Limb (tissue), 2 donors: ENCODE measurements at regions not wholly inside any gene's neighbourhood (a gene's known extent, or its start where the extent isn't known, plus 50 kb on each side); places are given as distances from the start of the nearest gene placed in this dataset.

Experiments used
- DNase-seq, 2 donors: peaks; one replicate each; pipeline ENCODE4 v3.0.0-alpha.2; 2016; ENCODE audit errors: extremely low spot score in 2 of 2

DNA sequence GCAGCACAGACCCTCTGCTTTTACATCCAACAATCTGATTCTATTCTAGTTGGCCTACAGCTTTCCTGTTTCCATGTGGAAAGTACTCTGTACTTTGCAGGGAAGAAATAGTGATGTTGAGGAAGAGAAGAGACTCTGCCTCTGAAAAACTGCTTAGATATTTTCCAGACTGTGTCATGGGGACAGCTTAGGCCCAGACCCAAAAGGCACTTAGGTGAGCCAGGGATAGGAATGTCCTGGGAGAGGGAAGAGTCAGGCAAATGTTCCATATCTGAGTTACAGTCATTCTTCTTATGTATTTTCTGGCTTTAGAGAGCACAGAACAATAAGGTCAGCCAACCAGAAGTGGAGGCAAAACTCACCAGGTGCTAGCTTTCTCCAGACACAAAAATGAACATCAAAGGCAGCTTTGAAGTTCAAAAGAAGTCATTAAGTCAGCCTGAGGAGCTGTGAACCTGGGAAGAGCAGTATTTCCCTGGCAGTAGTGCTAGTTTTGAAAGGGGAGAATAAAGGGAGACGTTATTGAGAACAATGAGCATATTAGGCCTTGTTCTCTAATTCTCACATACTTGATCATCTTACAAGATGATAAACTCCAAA is 199.7 kb upstream of the LMNTD1 start:
- DNase-seq, result no peak

DNA sequence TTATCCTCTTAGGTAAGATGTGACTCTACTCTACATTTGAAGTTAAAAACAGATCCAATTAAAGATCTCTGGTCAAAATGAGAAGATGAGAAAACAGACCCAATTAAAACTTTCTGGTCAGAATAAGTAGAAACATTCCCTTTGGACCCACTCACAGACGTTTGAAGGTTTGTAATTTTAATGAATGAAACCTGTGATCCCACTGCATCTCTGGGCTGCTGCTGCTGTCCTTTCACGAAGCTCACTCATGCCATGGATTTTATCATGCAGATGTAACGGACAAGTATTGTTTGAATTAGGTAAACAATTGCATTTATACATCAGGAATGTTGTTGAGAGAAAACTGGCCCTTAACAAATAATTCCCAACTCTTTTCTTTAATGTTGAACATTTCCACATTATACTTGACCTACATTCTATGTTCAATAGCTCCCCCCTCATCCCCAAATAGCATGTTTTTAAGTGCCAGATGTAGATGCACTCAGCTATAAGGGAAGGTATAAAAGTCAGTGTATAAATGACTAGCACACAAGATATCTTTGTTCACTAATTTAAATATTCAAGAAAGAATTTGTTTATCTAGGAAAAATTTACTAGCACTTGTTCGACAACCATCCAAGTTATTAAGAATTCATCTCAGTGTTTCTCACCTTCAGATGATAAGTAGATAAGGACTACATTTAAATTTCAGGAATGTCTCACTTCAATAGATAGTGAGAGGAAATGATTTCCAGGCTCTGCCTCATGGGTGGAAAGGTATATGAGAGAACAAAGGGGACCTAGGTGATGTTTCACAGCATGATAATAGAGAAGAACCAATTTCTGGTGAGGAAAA is 202.3 kb upstream of the LMNTD1 start:
- no peak for DNase-seq

DNA sequence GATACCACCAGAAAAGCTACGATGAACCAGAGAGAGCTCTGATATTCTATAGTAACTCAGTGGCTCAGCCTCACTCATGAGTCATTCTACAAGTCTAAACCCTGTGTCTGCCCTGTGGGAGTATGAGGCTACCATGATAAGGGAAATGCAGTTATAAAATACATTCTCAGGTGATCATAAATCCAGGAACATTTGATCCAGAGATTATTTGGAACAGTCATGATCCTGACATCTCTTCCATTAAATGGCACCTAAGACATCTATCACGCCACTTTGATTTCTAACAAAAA is 202.6 kb upstream of the RASSF8 start:
- DNase-seq, result no peak

DNA sequence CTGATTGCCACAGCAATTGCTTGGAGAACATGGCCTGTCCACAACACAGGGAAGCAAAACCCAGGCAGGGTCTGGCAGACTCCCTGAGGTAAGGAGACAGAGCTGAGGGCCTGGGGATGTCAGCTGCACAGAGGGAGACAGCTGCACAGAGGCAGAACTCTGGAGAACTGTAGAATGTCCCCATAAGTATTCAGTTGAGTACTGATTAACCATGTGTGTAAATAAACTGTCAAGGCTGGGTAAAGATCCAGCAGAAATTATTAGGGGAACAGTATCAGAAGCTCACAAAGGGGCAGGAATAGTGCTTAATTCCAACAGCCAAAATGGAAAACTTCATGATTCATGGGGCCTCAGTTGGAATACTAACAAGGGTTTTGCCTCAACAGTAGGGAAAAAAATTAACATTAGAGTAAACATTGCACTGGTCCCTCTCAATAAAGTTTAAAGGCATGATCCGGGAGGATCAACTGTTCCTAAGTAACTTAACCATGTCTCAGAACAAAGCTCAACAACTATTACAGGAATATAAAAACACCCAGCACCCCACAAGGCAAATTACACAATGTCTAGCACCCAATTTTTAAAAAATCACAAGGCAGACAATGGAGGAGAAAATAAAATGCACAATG is 201.3 kb upstream of the RASSF8 start:
- no peak for DNase-seq

DNA sequence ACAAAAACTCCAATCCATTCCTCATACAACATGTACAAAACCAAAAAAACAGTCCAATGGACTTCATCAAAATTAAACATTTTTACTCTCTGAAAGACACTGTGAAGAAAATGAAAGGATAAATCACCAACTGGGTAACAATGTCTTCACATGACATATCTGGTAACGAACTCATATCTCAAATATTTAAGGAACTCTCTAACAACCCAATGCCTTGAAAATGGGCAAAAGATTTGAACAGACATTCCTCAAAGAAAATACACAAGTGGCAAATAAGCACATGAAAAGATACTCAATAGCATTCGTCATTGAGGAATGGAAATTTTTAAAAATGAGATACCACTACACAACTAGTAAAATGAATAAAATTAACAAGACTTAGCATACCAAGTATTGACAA is 198.7 kb upstream of the RASSF8 start:
- no peak for DNase-seq

DNA sequence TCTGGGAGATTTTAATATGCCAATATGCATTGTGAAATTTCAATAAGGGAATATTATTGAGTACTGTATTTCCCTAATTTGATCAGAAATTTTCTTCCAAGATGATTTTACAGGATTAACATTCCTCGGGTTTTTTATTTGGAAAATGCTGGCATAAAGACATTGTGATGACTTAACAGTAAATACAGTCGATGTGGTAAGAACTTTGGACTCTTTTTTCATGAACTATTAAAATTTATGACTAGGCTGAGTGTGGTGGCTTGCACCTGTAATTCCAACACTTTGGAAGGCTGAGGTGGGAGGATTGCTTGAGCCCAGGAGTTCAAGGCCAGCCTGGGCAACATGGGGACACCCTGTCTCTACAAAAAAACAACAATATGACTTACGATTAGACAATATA is 197.1 kb upstream of the RASSF8 start:
- DNase-seq, result no peak

DNA sequence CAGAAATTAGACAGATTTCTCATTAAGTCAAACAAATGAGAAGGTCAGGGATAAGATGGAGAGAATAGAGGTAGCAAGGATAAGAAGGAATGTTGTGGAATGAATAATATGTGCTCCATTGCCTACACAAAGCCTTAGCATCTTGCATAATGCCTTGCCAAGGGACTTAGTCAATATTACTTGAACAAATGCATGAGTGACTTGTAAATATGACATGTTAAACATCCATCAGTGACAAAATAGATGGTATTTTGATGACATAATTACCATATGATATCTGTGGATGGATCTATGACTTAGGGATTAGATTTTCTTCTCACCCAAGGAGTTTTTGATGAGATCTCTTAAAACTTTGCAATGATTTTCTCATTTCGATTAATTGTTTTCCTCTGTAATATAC is 194.1 kb upstream of the RASSF8 start:
- no peak for DNase-seq

DNA sequence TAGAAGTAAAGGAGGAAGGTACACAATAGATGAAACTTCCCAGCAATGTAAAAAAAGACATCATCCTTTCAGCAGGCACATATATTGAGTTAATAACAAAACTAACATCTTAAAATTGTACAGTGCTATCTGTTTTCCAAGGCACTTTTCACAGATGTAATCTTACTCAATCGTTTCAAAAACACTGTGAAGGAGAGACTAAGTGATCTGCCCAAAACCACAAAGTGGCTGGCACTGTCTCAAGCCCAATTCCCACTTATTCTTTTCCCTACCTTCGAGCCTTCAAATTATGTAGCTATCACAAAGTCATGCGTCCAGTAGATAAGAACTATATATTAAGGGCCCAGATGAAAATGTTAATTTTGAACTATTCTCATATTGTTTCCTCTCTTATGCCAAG is 193.6 kb upstream of the RASSF8 start:
- DNase-seq, result no peak

DNA sequence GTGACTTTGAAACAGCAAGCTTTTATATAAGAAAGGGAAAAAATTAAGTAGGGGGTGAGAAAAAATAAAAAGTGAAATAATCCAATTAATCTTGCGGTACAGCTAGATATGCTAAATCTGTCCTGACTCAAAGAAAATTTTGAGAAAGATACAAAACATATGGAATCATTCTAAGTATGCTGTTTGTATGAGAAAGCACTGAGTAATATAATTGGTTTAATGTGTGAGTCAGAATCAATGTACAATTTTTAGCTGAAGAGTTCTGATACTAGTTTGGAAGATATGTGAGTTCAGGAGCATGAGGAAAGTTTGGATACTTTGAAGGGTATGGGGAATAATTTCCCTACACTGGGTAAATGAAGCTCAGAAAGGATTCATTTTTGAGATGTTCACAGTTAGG is 190.9 kb upstream of the RASSF8 start:
- no peak for DNase-seq

DNA sequence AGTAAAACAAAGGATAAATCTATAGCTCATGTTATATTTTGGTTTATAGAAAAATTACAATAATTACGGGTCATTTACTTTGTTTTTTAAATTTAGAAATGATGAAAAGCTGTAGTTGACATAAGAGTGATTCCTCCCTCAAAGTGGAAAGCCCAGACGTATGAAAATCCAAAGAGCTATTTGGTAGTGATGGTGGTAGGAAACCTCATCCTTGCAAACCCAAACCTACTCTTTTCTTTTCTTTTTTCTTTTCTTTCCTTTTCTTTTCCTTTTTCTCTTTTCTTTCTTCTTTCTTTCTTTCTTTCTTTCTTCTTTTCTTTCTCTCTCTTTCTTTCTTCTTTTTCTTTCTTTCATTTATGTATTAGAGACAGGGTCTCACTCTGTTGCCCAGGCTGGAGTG is 190.3 kb upstream of the RASSF8 start:
- no peak for DNase-seq

DNA sequence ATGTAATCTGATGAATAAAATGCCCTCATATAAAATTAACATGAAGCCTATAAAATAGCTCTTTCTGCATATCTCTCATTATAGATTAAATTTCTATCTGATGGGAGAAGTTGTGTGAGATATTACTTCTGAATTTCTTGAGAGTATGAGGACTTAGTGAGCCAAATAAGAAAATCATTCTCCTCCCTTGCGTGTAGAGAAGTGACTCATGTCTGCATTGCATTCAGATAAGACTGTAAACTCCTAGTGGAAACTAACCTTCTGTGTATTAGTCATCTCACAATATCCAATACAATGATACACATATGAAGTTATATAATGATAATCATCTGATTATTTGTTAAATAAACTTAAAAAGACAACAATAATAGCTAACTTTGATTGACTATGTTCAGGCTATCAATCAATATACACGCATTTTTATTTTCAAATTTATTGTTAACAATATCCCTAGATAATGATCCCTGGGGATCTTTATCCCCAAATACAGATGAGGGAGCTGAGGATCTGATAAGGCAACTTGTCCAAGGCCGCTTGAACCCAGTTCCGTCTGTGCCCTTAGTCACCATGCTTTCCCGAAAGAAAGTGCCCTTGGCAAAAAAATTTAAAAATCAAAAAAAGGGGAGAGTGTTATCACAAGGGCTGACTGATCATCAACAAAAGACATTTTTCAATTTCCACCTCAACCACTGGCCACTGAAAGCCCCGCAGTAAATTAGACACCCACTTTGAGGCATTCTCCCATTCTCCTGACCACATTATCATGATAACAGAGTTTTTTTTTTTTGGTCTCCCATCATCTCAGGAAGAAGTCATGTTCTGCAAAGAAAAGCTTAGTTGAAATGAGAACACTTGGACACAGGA is 189.2 kb upstream of the RASSF8 start:
- no peak for DNase-seq

DNA sequence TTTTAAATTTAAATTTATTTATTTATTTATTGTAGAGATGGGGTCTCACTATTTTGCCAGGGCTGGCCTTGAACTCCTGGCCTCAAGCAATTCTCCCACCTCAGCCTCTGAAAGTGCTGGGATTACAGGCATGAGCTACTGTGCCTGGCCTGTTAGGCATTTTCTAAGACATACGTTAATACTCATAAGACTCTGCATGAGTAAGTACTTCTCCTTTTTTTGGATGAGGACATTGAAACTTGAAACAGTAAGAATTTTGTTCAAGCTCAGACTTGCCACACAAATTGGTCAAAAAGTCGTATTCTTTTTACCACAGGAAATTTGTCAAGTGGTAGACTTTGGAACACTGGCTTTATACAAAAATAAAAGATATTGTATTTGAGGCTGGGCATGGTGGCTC is 187.4 kb upstream of the RASSF8 start:
- no peak for DNase-seq

DNA sequence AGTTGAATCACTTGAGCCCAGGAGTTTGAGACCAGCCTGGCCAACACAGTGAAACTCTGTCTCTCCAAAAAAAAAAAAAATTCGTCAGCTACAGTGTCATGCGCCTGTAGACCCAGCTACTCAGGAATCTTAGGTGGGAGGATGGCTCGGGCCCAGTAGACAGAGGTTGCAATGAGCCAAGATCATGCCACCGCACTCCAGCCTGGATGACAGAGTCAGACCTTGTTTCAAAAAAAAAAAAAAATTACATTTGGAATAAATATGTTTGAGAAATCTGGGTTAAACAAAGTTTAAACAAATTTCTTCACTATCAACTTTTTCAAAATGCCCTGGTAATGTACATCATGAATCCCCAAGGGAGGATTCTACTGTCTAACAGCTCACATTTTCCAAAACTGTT is 187.0 kb upstream of the RASSF8 start:
- no peak for DNase-seq

DNA sequence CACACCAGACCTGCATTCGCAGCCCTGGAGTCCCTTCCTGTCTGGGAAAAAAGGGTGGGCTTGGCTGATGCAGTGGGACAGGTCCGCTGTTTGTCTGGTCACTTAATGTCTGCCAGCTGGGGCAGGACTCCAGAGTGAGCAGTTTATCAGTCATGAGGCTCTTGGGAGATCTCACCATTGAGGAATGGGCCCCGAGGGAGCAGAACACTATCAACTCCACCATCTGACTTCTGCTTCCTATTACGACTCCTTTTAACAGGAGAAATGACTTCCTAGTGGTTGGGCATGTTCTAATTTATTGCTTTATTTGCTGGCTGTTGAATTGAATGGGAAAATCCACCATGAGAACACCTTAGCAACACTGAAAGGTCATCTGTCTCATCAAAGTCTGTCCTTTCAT is 182.5 kb upstream of the RASSF8 start:
- DNase-seq, result no peak

DNA sequence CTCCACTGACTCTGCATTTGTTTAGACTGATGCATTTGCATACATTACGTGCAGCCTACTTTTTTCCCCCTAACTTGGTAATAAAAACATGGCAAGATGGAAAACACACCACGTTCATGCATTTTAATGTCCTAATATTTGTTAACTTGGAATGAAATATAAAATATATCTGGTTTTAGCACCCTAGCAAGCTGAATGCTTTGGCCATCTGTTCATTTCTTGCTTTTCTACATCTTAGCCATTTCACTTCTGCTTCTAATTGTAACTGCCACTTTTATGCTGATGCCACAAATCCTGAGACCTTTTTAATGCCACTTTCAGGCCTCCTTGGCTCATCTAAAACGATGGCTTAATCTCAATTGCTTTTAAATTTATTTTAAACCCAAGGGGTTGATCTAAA is 177.7 kb upstream of the RASSF8 start:
- DNase-seq, result no peak

DNA sequence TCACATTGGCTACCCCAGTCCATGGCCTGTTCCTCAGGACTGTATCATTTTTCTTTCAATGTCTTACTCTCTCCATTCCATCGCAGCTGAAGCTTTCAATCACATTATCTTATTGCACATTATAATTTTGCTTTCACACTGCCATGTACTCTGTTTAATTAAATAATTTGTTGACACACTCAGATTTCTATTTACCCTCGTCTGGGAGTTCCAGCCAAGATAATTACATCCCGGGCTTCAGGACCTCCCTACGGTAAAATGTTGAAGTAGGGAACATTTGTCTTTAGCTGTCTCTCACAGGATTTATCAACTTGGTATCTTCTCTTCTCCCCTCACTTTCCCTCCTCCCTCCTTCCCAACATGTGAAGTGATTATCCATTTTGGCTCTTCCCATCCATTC is 177.2 kb upstream of the RASSF8 start:
- no peak for DNase-seq

DNA sequence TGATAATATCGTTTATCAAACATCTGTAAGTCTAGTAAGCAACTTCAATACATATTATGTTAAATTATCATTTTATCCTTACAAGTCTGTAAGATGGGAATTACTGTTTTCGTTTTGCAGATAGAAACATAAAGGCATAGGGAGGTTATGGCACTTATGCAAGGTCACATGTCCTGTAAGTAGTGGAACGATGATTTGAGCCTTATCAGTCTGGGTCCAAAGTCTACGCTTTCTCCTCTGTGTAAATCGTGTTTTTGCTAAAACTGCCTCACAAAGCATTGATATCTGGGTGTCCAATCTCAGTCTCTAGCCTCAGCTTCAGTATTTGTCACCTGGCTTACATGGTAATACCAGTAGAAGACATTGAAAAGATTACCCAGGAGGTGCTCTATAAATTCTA is 174.9 kb upstream of the RASSF8 start:
- no peak for DNase-seq

DNA sequence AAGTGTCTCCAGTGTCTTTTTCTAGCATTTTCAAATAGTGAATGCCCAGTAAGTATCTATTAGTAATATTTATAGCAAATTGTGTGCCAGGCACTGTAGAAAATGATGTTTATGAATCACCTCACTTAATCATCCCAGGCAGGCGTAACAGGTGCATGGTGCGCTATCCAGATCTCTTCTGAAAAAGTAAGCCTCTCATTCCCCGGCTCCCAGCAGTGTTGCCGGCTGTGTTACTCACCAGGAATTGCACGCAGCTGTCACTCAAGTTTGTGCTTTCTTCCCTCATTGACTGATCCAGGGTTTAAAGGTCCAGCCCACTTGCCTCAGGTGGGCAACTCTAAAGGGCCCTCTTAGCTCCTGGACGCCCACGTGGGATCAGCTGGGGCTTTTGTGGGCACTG is 173.8 kb upstream of the RASSF8 start:
- no peak for DNase-seq

DNA sequence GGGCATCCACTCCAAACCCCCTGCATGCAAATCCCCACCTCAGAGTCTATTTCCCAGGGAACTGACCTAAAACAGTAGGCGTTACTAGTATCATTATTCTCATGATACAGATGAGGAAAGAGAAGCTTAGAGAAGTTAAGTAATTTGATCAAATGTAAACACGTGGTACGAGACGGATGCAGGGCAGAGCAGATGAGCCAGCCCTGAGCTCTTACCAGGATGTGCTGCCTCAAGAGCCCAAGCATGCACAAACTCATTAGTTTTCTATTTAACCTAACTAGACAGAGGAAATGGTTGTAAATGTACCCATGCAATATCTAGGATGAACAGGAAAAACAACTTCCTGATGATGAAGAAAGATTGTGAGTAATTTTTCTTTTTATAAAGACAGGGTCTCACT is 173.3 kb upstream of the RASSF8 start:
- DNase-seq, result no peak

DNA sequence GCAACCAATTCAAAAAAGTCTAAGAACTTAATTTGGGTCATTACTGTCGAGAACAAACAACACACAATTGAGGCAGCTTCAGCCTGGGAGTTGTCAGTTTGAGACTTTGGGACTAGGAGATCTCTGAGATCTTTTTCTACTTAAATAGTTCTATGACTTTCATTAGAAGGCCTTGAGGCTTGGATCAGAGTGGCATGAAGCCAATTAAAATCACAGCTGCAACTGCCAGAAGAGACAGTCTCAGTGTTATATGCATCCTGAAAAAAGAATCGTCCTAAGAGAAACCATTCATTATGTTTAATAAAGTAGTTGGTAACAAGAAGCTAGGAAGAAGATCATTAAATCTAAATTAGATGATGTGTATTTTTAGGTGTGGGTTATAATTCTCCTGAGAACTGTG is 170.8 kb upstream of the RASSF8 start:
- DNase-seq, result peak in 1 of 2 donors; percentile 27

DNA sequence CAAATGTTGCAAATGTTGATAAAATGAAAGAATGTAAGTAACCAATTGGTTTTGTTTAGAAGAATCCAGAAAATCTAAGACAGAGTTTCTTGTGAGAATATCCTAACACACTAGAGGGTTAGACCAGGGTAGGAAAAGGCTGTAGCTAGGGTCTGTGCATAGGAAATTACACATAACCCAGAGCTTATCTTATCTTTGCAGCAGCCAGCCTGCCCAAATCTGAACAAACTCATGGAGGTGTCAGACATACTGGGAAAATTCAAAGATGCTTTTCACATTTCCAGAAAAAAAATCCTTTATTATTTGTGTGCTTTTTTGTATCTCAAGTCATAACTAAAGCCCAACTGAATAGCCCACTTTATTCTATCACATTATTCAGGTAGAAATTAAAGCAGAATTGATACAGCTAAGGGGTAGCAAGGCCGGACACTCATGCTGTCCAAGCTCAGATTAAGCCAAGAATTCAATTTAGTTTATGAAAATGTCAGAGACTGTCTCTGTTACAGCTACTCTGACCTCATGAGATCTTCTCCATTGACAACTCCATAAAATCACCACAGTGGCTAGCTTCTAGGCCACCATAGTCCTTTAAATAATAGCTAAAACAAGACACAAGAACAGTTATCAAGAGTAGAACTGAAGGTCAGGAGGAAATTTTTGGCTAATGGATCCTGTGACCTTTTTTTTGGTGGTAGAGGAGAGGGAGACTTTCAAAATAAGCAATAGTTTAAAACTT is 169.6 kb upstream of the RASSF8 start:
- DNase-seq, result no peak

DNA sequence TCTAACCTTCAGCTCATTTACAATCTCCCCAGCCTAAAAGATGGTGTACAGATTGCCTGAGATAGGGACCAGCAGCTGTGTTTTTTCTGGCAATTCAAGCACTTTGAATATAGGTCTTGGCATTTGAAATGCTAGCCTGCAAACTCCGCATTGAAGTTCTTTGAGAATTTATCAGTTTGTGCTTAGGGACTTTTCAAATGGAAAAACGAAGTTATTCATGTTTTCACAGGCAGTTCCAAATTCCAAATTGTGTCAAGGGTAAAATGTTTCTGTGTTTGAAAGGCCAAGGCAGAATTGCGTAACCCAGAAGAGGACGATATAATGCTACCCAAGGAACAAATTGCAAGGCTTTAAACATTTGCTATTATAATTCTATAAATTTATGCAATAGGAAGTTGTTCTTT is 168.9 kb upstream of the RASSF8 start:
- peak in 1 of 2 donors; percentile 49 for DNase-seq
